Neuronal stem cell (in vitro differentiated cells): ENCODE measurements at regions not wholly inside any gene's neighbourhood (a gene's known extent, or its start where the extent isn't known, plus 50 kb on each side); places are given as distances from the start of the nearest gene placed in this dataset.

Experiments
- DNase-seq: peaks from one replicate; pipeline ENCODE4 v3.0.0-alpha.2; 2013; ENCODE audit warnings: low spot score
- H2AFZ ChIP-seq: one replicate; pipeline ENCODE4 v1.6.1; 2013; ENCODE audit warnings: mild to moderate bottlenecking, low read length, inconsistent platforms
- H2AK5ac ChIP-seq: 2 replicates; pipeline ENCODE4 v1.6.1; 2013; ENCODE audit warnings: low read depth, mild to moderate bottlenecking, inconsistent platforms, low read length, moderate library complexity, mixed read lengths
- H2BK120ac ChIP-seq: 2 replicates; pipeline ENCODE4 v1.6.1; 2013; ENCODE audit warnings: low read depth, mild to moderate bottlenecking, inconsistent platforms, low read length, moderate library complexity, mixed read lengths
- H2BK12ac ChIP-seq: one replicate; pipeline ENCODE4 v1.6.1; 2013; ENCODE audit warnings: low read length, inconsistent platforms
- H2BK15ac ChIP-seq: 2 replicates; pipeline ENCODE4 v1.6.1; 2013; ENCODE audit warnings: mild to moderate bottlenecking, low read length, inconsistent platforms, mixed read lengths
- H2BK5ac ChIP-seq: one replicate; pipeline ENCODE4 v1.6.1; 2013; ENCODE audit warnings: inconsistent platforms, mild to moderate bottlenecking, low read length, moderate library complexity
- H3K14ac ChIP-seq: one replicate; pipeline ENCODE4 v1.6.1; 2013; ENCODE audit warnings: low read length, inconsistent platforms
- H3K18ac ChIP-seq: 2 replicates; pipeline ENCODE4 v1.6.1; 2013; ENCODE audit warnings: low read length, inconsistent platforms
- H3K23ac ChIP-seq: 2 replicates; pipeline ENCODE4 v1.6.1; 2013; ENCODE audit warnings: low read depth, mild to moderate bottlenecking, mixed read lengths, low read length, inconsistent platforms; ENCODE audit not compliant: poor library complexity
- H3K27ac ChIP-seq: replicated peaks from 3 replicates; pipeline ENCODE4 v1.5.1; 2013; ENCODE audit warnings: low read length, inconsistent platforms
- H3K27me3 ChIP-seq, 3 experiments: 2 replicates each; pipeline ENCODE4 v1.6.1; 2013; ENCODE audit warnings: low read length in 3 of 3, mild to moderate bottlenecking in 2 of 3, inconsistent platforms in 1 of 3, low read depth in 1 of 3, mixed read lengths in 1 of 3, moderate library complexity in 1 of 3; ENCODE audit not compliant: control insufficient read depth in 3 of 3, insufficient read depth in 3 of 3
- H3K36me3 ChIP-seq, 2 donors: replicated peaks in 1 of 2; 2 replicates each; pipeline ENCODE4 v1.6.1; 2013; ENCODE audit warnings: low read length in 2 of 2; ENCODE audit not compliant: control insufficient read depth in 2 of 2, insufficient read depth in 2 of 2
- H3K4ac ChIP-seq: 2 replicates; pipeline ENCODE4 v1.6.1; 2013; ENCODE audit warnings: inconsistent platforms, mild to moderate bottlenecking, low read length, moderate library complexity
- H3K4me1 ChIP-seq, 2 donors: 1 replicate in 1 of 2; 2 replicates in 1 of 2; pipeline ENCODE4 v1.6.1; 2013; ENCODE audit warnings: low read length in 2 of 2, low read depth in 1 of 2; ENCODE audit not compliant: control insufficient read depth in 2 of 2, insufficient read depth in 1 of 2
- H3K4me2 ChIP-seq: one replicate; pipeline ENCODE4 v1.6.1; 2013; ENCODE audit warnings: mild to moderate bottlenecking, low read length, inconsistent platforms; ENCODE audit not compliant: insufficient read depth, poor library complexity, severe bottlenecking
- H3K4me3 ChIP-seq, 2 donors: 2 replicates each; pipeline ENCODE4 v1.5.1; 2013; ENCODE audit warnings: low read length in 2 of 2, mild to moderate bottlenecking in 2 of 2, inconsistent platforms in 1 of 2, moderate library complexity in 1 of 2
- H3K79me1 ChIP-seq: one replicate; pipeline ENCODE4 v1.6.1; 2013; ENCODE audit warnings: low read depth, mild to moderate bottlenecking, inconsistent platforms, low read length, moderate library complexity
- H3K9ac ChIP-seq: one replicate; pipeline ENCODE4 v1.6.1; 2013; ENCODE audit warnings: mild to moderate bottlenecking, low read depth, low read length, inconsistent platforms; ENCODE audit not compliant: poor library complexity
- H3K9me3 ChIP-seq, 2 donors: replicated peaks in 1 of 2; 2 replicates each; pipeline versions ENCODE3 to v1.6.1; 2013; ENCODE audit warnings: low read length in 2 of 2, mild to moderate bottlenecking in 2 of 2, inconsistent platforms in 1 of 2, low read depth in 1 of 2, mixed read lengths in 1 of 2, moderate library complexity in 1 of 2; ENCODE audit not compliant: control insufficient read depth in 2 of 2, insufficient read depth in 1 of 2
- H4K8ac ChIP-seq: one replicate; pipeline ENCODE4 v1.6.1; 2013; ENCODE audit warnings: low read depth, mild to moderate bottlenecking, inconsistent platforms, low read length, moderate library complexity
- H4K91ac ChIP-seq: one replicate; pipeline ENCODE4 v1.6.1; 2013; ENCODE audit warnings: low read length, low read depth, mild to moderate bottlenecking, inconsistent platforms; ENCODE audit not compliant: poor library complexity
- WGBS, 2 donors: extraction: QIAGEN DNeasy Blood & Tissue Kit; methylation state at CpG; one replicate each; pipeline ENCODE4 v1.1.7; 2013; ENCODE audit warnings: missing lambda C conversion rate in 2 of 2, mixed read lengths in 1 of 2; ENCODE audit not compliant: insufficient read length in 2 of 2, insufficient replicate concordance in 1 of 2; ENCODE audit errors: extremely low coverage in 2 of 2; 5-methylcytosine and 5-hydroxymethylcytosine counted together

DNA sequence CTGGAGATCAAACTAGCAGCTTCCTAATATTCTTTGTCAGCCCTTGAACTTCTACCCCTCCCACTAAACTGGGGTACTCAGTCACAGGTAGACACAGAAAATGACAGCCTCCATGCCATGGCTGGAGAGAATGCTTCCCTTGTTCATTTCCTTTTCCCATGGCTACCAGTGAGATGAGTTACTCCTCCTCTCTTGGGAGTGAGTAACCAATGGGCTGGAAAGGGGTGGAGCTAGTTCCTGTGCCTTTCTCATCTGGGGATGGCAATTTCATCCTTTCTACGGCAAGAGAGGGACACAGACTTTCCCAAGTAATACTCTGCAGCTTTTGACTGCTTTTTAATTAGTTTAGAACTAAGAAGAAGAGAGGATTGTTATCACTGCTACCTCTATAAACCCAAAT, 1045.6 kb upstream of the WWC1 start:
- H3K27ac ChIP-seq: no peak overlapping the region
- no peaks in the 10 kb centered on the region for H3K79me1 ChIP-seq
- no peak overlapping the region for H3K23ac ChIP-seq
- no peak overlapping the region for H3K4ac ChIP-seq
- H2AFZ ChIP-seq: no peak overlapping the region
- H2BK12ac ChIP-seq: no peak overlapping the region
- H3K9me3 ChIP-seq: no peaks in the 10 kb centered on the region
- H2AK5ac ChIP-seq: no peak overlapping the region
- H3K4me1 ChIP-seq: peaks cover 4 to 5% of the 10 kb centered on the region in 2 donors
- H3K4me2 ChIP-seq: no peak overlapping the region
- no peak overlapping the region for H2BK120ac ChIP-seq
- H3K36me3 ChIP-seq: no peaks in the 10 kb centered on the region
- H3K9ac ChIP-seq: no peak overlapping the region
- no peak overlapping the region for H2BK15ac ChIP-seq
- H3K18ac ChIP-seq: no peak overlapping the region
- no CpG with 5 or more reads among the region's 1 CpG for WGBS, 2 donors
- H3K27me3 ChIP-seq: no peaks in the 10 kb centered on the region
- H4K8ac ChIP-seq: no peak overlapping the region
- H2BK5ac ChIP-seq: no peak overlapping the region
- DNase-seq: no peak
- no peak overlapping the region for H4K91ac ChIP-seq
- H3K4me3 ChIP-seq: no peak overlapping the region
- no peak overlapping the region for H3K14ac ChIP-seq

GRCh38 chr5:167247816-167248215, 1043.6 kb upstream of the WWC1 start:
- WGBS, 2 donors: no CpG with 5 or more reads among the region's 4 CpGs

GRCh38 chr5:167248257-167248656, 1043.2 kb upstream of the WWC1 start:
- Histone ChIP-seq H4K8ac (no peak overlapping the region), H3K18ac (no peak overlapping the region), H2AFZ (no peak overlapping the region), H2BK120ac (no peak overlapping the region), H3K27ac (no peak overlapping the region), H3K4ac (no peak overlapping the region), H3K4me2 (no peak overlapping the region), H2BK15ac (no peak overlapping the region), H3K4me3 (no peak overlapping the region), H2BK12ac (no peak overlapping the region), H2BK5ac (no peak overlapping the region), H4K91ac (no peak overlapping the region), H3K14ac (no peak overlapping the region), H3K23ac (no peak overlapping the region), H3K9ac (no peak overlapping the region), H3K4me1 (peaks cover 4 to 5% of the 10 kb centered on the region in 2 donors), H3K27me3 (no peaks in the 10 kb centered on the region), H3K79me1 (no peaks in the 10 kb centered on the region), H3K9me3 (no peaks in the 10 kb centered on the region), H2AK5ac (no peak overlapping the region), H3K36me3 (no peaks in the 10 kb centered on the region)
- no CpG with 5 or more reads among the region's 11 CpGs for WGBS, 2 donors
- DNase-seq: no peak

More at GRCh38 chr5:167247816-167248215, 1043.6 kb upstream of the WWC1 start:
- H3K18ac ChIP-seq: no peak overlapping the region
- no peak overlapping the region for H2AK5ac ChIP-seq
- no peak overlapping the region for H3K23ac ChIP-seq
- peaks cover 5 to 6% of the 10 kb centered on the region in 2 donors for H3K4me1 ChIP-seq
- H3K9ac ChIP-seq: no peak overlapping the region
- H2AFZ ChIP-seq: no peak overlapping the region
- H3K4me3 ChIP-seq: no peak overlapping the region
- H2BK5ac ChIP-seq: no peak overlapping the region
- no peak overlapping the region for H4K91ac ChIP-seq
- H3K4me2 ChIP-seq: no peak overlapping the region
- no peak overlapping the region for H2BK12ac ChIP-seq
- DNase-seq: no peak
- no peaks in the 10 kb centered on the region for H3K27me3 ChIP-seq
- H3K9me3 ChIP-seq: no peaks in the 10 kb centered on the region
- no peak overlapping the region for H3K14ac ChIP-seq
- no peak overlapping the region for H2BK15ac ChIP-seq
- no peak overlapping the region for H3K27ac ChIP-seq
- no peak overlapping the region for H4K8ac ChIP-seq
- H2BK120ac ChIP-seq: no peak overlapping the region
- H3K4ac ChIP-seq: no peak overlapping the region
- H3K79me1 ChIP-seq: no peaks in the 10 kb centered on the region
- no peaks in the 10 kb centered on the region for H3K36me3 ChIP-seq

DNA sequence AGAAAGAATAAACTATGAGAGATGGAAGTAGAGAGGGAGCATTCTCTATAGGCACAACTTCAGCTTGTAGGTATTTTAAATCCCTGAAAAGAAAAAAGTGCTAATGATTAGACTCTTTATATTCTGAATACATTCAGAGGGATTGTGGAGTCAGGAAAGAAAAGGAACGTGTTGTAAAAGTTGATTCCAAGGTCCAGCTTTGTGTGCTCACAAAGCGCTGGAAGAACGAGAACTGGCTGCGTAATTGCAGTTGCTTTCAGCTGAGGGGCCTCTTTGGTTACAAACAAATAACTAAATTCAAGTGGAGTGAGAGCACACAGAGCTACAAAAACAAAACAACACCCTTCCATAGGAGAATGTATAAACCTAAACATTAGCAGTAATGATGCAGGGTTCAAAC, 1040.4 kb upstream of the WWC1 start:
- WGBS, 2 donors: no CpG with 5 or more reads among the region's 4 CpGs

More for the DNA sequence above, 1040.4 kb upstream of the WWC1 start:
- Histone ChIP-seq H3K9me3 (no peaks in the 10 kb centered on the region), H3K14ac (no peak overlapping the region), H3K4ac (no peak overlapping the region), H4K91ac (no peak overlapping the region), H3K36me3 (no peaks in the 10 kb centered on the region), H2BK12ac (no peak overlapping the region), H3K27me3 (no peaks in the 10 kb centered on the region), H3K23ac (no peak overlapping the region), H3K79me1 (no peaks in the 10 kb centered on the region), H2BK5ac (no peak overlapping the region), H2BK120ac (no peak overlapping the region), H3K18ac (no peak overlapping the region), H2AFZ (no peak overlapping the region), H2AK5ac (no peak overlapping the region), H3K4me1 (peaks cover 9 to 12% of the 10 kb centered on the region in 2 donors), H3K4me3 (no peak overlapping the region), H2BK15ac (no peak overlapping the region), H3K27ac (no peak overlapping the region), H3K4me2 (no peak overlapping the region), H4K8ac (no peak overlapping the region), H3K9ac (no peak overlapping the region)
- DNase-seq: no peak
